GM08714 (cell line): ENCODE measurements at regions not wholly inside any gene's neighbourhood (a gene's known extent, or its start where the extent isn't known, plus 50 kb on each side); places are given as distances from the start of the nearest gene placed in this dataset.

Experiments
- H3K4me3 ChIP-seq: fragments of 200-500 bp; sonication (Bioruptor generic); 2 replicates; pipeline ENCODE4 v1.5.1; 2014; ENCODE audit warnings: mild to moderate bottlenecking, low read length, inconsistent platforms
- ZNF274 ChIP-seq: IDR thresholded peaks from 2 replicates; pipeline ENCODE4 v1.6.1; 2012; ENCODE audit warnings: mild to moderate bottlenecking, low read depth, low read length

GRCh38 chr6:11918739-11919605 lies 93.1 kb upstream of the HIVEP1 start:
- no peak for TF ChIP-seq ZNF274
- no peak overlapping the region for H3K4me3 ChIP-seq

GRCh38 chr6:11917951-11918738 lies 94.0 kb upstream of the HIVEP1 start:
- TF ChIP-seq ZNF274, result no peak
- no peak overlapping the region for H3K4me3 ChIP-seq

- no peak for TF ChIP-seq ZNF274
- H3K4me3 ChIP-seq, result no peak overlapping the region
Observed at GRCh38 chr6:11912420-11912819, 99.7 kb upstream of the HIVEP1 start.

GRCh38 chr6:11911538-11911937 lies 100.6 kb upstream of the HIVEP1 start:
- TF ChIP-seq ZNF274, result no peak
- H3K4me3 ChIP-seq, result no peak overlapping the region

GRCh38 chr6:11909696-11910132 lies 102.4 kb upstream of the HIVEP1 start:
- no peak overlapping the region for H3K4me3 ChIP-seq
- no peak for TF ChIP-seq ZNF274

- H3K4me3 ChIP-seq, result no peak overlapping the region
- TF ChIP-seq ZNF274, result no peak
Observed at GRCh38 chr6:11908436-11909105, 103.5 kb upstream of the HIVEP1 start.

GRCh38 chr6:11903645-11904044 lies 108.5 kb upstream of the HIVEP1 start:
- H3K4me3 ChIP-seq, result no peak overlapping the region
- no peak for TF ChIP-seq ZNF274

- TF ChIP-seq ZNF274, result no peak
- H3K4me3 ChIP-seq, result no peak overlapping the region
Observed at GRCh38 chr6:11902527-11902926, 109.6 kb upstream of the HIVEP1 start.

GRCh38 chr6:11900662-11901598 lies 111.2 kb upstream of the HIVEP1 start:
- H3K4me3 ChIP-seq, result no peak overlapping the region
- TF ChIP-seq ZNF274, result no peak

GRCh38 chr6:11899645-11900044 lies 112.5 kb upstream of the HIVEP1 start:
- H3K4me3 ChIP-seq, result no peak overlapping the region
- no peak for TF ChIP-seq ZNF274

GRCh38 chr6:11894212-11894611 lies 115.6 kb upstream of the ADTRP start:
- H3K4me3 ChIP-seq, result no peak overlapping the region
- no peak for TF ChIP-seq ZNF274

GRCh38 chr6:11891547-11891946 lies 112.9 kb upstream of the ADTRP start:
- H3K4me3 ChIP-seq, result no peak overlapping the region
- no peak for TF ChIP-seq ZNF274

GRCh38 chr6:11890849-11891248 lies 112.2 kb upstream of the ADTRP start:
- no peak for TF ChIP-seq ZNF274
- no peak overlapping the region for H3K4me3 ChIP-seq

GRCh38 chr6:11890209-11890608 lies 111.6 kb upstream of the ADTRP start:
- no peak overlapping the region for H3K4me3 ChIP-seq
- TF ChIP-seq ZNF274, result no peak
